Myocyte (in vitro differentiated cells): ENCODE measurements at regions not wholly inside any gene's neighbourhood (a gene's known extent, or its start where the extent isn't known, plus 50 kb on each side); places are given as distances from the start of the nearest gene placed in this dataset.
"Not testable (repeated sequence)": the region's sequence is repeated elsewhere in the genome, so short reads cannot be mapped to it uniquely, and the experiment has no call there.

Experiments used
- DNase-seq: peaks from one replicate; pipeline ENCODE4 v3.0.0-alpha.2; 2012; ENCODE audit warnings: low read depth

DNA sequence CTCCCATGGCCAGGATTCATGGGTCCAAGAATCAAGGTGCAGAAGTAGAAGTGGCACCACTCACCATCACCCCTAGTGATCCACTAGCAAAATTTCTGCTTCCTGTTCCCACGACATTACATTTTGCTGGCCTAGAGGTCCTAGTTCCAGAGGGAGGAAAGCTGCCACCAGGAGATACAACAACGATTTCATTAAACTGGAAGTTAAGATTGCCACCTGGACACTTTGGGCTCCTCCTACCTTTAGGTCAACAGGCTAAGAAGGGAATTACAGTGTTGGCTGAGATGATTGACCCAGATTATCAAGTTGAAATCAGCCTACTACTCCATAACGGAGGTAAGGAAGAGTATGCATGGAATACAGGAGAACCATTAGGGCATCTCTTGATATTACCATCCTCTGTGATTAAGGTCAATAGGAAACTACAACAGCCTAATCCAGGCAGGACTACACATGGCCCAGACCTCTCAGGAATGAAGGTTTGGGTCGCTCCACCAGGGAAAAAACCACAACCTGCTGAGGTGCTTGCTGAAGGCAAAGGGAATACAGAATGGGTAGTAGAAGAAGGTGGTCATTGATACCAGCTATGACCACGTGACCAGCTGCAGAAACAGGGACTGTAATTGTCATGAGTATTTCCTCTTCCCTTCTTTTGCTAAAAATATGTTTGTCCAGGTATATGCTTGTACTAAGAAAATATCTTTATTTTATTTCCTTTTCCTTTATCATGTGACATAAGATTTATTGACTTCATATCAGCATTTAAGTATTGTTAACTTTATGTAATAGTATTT is 208.3 kb upstream of the HES1 start:
- DNase-seq, result not testable (repeated sequence)

- DNase-seq, result no peak
These were observed 207.4 kb upstream of the HES1 start for GRCh38 chr3:193928354-193929209.

DNA sequence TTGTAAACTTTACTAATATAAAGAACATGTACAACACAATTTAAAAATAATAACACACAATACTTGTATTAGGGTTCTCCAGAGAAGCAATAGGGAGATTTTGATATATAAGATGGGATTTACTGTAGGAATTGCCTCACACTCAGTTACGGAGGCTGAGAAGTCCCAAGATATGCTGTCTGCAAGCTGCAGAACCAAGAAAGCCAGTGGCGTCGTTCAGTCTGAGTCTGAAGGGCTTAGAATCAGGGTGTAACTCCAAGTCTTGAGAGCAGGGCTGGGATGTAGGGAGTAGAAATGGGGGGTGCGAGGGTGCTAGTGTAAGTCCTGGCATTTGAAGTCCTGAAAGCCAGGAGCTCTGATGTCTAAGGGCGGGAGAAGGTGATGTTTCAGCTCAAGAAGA is 206.6 kb upstream of the HES1 start:
- DNase-seq, result no peak

GRCh38 chr3:193929921-193930646 is 205.9 kb upstream of the HES1 start:
- DNase-seq, result no peak

GRCh38 chr3:193932136-193932535 is 203.8 kb upstream of the HES1 start:
- no peak for DNase-seq

DNA sequence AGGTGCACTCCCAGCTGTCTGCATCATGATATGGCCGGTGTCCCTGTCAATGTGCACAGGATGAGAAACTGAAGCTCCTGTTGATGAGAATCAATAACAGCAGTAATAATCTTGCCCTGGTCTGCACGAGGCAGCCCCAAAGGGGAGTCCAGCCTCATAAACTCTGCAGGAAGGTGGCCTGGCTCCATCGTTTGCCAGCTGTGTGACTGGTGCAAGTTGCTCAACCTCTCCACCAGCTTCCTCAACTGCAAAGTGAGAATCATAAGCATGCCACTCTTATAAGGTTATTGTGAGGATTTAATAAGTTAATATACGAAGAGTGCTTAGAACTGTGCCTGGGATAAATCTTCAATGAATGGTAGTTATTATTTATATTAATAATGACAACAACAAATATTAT is 203.4 kb upstream of the HES1 start:
- DNase-seq, result no peak

DNA sequence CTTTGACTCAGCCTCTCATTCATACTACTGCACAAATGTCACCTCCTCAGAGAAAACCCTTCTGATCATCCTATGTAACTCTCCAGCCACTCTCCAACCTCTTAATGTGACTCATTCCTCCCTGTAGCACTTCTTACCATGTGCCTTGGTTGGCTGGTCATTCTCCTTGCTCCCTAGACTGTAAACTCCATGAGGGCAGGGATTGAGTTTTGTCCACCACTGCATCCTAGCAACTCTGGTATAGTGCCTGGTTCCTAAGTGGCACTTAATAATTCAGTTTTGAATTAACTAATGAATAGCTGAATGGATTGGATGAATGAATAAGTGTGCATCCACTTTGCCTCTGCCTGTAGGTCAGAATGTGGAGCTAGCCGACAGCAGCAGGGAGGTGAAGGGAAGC is 202.5 kb upstream of the HES1 start:
- no peak for DNase-seq

GRCh38 chr3:193935916-193936315 is 200.0 kb upstream of the HES1 start:
- no peak for DNase-seq

- DNase-seq, result no peak
These were observed 197.3 kb upstream of the HES1 start for GRCh38 chr3:193938613-193939012.

GRCh38 chr3:193939527-193939926 is 196.4 kb upstream of the HES1 start:
- DNase-seq, result no peak

GRCh38 chr3:193940526-193940925 is 195.4 kb upstream of the HES1 start:
- no peak for DNase-seq

- DNase-seq, result no peak
These were observed 194.5 kb upstream of the HES1 start for GRCh38 chr3:193941486-193941885.

DNA sequence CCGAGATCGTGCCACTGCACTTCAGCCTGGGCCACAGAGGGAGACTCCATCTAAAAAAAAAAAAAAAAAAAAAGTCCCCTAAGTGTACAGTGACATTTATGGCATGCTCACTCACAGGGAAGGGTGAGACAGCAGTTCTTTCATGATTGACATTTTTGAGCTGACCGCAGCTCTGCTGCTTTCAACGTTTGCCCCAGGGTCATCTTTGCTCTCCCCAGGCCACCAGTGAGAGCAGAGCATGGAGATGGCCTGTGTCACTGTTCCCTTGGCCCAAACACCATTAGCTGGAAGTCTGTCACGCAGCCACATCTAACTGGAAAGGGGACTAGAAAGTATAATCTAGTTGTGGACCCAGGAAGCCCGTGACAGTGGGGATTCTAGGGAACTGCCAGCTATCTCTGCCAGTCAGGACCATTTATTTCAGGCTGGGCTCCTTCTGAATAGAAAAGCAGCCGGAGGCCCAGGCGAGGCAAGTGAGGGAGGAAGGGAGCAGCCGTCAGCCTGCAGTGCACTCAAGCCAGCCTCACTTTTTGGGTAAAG is 193.4 kb upstream of the HES1 start:
- DNase-seq, result no peak

DNA sequence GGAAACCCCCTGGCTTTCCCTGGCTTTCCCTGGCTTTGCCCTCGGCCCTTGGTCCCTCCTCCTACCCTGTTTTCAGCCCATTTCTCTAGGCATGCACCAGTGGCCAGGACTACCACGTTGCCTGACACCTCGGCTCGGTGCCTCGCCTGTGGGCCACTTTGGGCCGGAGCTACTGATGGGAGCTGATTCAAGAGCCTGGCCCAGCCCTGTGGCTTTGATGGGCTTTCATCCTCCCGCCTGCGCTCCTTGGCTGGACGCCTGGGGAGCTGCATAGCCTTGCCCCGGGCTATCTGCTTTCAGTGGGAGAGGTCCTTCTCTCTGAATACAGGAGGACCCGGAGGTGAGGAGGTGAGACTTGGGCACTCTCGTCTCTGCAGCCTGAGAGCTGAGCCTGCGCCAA is 192.7 kb upstream of the HES1 start:
- no peak for DNase-seq

DNA sequence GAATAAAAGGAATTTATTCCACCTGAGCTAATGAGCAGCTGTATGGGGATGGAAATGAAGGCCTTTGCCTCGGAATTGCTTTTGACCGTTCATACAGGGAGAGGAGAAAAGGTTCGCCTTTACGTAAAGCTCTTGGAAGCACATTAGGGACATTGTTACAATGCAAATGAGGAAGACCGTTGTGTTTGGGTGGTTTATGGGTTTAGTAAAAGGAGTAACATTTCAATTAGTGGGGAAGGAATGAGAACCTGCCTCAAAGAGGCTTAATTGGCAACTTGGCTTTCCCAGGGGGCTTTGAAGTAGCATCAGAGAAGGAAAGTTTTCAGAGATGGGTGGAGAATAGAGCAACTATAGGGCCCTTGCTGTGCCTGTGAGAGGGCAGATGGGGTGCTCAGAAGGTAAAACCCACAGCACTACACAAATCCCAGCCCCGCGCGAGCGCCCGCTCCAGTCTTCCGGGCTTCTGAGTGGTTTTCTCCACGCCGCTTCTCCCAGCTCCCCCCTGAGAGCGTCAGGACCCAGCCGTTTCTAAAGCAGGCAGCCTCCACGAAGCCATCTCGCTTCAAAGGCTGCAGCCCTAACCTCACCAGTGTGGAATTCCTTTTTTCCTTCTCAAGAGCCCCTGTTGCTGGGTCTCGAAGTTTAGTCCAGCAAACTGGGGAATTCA is 192.0 kb upstream of the HES1 start:
- DNase-seq, result no peak

- DNase-seq, result no peak
These were observed 191.4 kb upstream of the HES1 start for GRCh38 chr3:193944518-193944884.

GRCh38 chr3:193945143-193945542 is 190.8 kb upstream of the HES1 start:
- DNase-seq, result no peak

DNA sequence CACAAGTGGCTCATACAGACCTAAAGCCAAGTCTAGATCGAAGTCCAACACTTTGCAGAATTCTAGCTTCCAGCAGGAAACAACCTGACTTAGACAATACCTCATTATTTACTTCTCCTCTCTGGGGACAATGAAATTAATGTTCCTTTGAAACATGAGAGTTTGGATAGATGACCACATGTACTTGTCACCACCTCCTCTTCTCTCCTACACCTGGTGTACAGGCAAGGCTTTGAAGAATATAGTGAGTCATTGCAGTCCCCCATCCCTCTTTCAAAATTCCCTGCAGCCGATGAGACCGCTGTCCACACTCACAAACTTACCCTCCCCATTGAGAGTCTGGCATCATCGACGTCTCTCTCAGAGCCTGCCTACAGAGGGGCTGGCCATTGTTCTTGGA is 189.0 kb upstream of the HES1 start:
- no peak for DNase-seq

DNA sequence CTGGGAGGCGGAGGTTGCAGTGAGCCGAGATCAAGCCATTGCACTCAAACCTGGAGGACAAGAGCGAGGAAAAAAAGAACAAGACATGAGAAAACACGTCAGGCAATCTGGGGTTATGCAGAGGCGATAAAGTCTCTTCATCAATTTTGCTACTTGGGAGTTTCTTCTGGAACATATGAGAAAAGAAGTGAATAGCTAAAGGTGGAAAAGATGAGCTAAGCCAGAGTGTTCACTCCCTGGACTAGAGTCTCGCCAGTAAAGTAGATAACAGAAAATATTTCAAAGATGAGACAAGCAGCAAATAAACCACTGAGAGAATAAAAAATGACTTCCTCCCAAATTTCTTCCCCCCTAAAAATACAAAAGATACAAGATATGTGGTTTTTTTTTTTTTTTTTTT is 188.4 kb upstream of the HES1 start:
- DNase-seq, result no peak

DNA sequence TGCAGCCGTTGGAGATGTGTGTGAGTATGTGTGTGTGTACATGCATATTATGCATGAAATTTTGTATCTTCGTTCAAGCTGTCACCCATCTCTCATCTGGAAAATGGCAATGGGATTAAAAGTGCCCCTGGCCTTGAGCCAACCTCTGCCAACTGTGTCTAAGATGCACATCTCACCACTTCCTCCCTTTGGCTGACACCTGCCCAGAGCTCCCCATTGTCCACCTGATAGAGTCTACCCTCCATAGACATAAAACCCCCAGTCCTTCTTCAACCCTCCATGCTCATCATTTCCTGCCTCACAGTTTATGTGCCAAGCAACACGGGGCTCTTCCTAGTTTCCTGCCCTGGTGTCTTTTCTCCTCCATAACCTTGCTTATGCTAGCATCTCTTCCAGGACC is 187.5 kb upstream of the HES1 start:
- no peak for DNase-seq

- DNase-seq, result no peak
These were observed 184.1 kb upstream of the HES1 start for GRCh38 chr3:193951859-193952258.
